ENCODE measurements at regions not wholly inside any gene's neighbourhood (a gene's known extent, or its start where the extent isn't known, plus 50 kb on each side); places are given as distances from the start of the nearest gene placed in this dataset.

DNA sequence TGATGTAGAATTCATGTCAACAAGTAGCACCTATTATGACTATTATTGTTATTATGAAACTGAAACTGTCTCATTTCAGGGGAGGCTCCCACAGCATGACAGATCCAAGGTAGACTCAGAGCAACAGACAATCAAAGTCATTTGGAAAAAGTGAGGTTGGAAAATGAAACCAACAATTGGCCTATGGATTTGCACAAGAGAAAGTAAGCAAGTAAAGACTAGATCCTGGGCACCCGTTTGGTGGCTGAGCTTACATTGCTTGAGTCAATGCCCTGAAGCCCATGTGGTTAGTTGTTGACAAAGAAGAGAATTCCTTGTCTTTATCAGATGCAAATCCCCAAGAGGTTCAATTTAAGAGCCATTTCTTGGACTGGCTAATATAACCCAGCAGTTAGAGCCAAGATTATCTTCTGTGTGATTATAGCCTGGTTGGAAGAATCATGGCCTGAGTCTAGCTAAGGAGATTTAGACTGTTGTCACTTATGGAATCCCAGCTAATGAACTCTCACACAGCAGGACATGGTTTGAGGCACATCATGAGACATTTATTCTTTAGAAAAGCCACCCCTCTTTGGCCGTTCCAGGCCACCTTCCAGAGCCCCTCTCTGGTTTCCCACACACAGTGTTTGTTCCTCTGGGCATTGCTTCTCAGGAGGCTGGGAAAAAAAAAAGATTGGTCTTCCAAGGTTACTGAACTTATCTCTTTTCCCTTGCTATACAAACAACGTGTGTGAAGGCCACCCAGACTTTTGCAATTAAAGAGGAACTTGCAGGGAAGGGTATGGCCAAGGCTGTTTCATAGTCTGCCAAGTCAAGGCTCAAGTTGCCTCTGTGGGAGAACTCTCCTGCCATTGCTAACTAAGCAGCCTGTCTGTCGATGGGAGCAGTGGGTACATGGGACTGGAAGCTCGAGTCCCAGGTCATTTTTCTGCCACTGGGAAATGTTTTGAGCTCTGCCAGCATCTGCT is 399.5 kb downstream of the ENC1 start:
- Histone ChIP-seq H3K36me3 (ENCODE audit: low read depth, missing control alignments) (no peaks in the 10 kb centered on the region), H3K9me3 (no peaks in the 10 kb centered on the region), H3K4me3 (no peak overlapping the region), H3K27ac (peak overlapping the region in 1 of 2 donors; percentile 48), H3K27me3 (no peaks in the 10 kb centered on the region), H3K4me1 (peaks cover 5% of the 10 kb centered on the region)
- 33 to 36% methylated on average over 5 of the region's 5 CpGs for WGBS, 2 donors
- intact Hi-C loops (cut with DNase I; ENCODE audit: low total_unique reads), result no loop called here
- TF ChIP-seq, protein P1, sequence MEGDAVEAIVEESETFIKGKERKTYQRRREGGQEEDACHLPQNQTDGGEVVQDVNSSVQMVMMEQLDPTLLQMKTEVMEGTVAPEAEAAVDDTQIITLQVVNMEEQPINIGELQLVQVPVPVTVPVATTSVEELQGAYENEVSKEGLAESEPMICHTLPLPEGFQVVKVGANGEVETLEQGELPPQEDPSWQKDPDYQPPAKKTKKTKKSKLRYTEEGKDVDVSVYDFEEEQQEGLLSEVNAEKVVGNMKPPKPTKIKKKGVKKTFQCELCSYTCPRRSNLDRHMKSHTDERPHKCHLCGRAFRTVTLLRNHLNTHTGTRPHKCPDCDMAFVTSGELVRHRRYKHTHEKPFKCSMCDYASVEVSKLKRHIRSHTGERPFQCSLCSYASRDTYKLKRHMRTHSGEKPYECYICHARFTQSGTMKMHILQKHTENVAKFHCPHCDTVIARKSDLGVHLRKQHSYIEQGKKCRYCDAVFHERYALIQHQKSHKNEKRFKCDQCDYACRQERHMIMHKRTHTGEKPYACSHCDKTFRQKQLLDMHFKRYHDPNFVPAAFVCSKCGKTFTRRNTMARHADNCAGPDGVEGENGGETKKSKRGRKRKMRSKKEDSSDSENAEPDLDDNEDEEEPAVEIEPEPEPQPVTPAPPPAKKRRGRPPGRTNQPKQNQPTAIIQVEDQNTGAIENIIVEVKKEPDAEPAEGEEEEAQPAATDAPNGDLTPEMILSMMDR (IDR thresholded peaks at IDR 0.05), result no peak
- TF ChIP-seq POLR2A (IDR thresholded peaks at IDR 0.05), result no peak
- DNase-seq, result peak; percentile 56

DNA sequence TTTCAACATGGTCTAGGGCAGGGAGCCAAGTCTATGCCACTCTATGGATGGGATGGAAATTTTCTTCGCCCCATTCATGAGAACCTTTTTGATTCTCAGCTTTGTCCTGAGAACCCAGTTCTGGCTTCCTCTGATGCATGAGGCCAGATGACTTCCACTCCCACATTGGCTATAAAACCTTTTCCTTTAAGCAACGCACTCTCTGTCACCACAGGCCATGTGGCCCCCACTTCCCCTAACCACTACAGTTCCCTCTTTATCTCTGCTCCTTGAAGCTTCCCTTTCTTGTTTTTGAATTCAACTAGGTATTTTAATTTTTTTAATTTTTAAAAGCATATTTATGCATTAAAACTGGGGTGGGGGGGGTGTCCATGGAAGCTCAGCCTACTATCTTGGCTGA is 401.3 kb downstream of the ENC1 start:
- TF ChIP-seq POLR2A (IDR thresholded peaks at IDR 0.05), result no peak
- TF ChIP-seq, protein P1 (IDR thresholded peaks at IDR 0.05), result no peak
- 88 to 89% methylated on average over 2 of the region's 2 CpGs for WGBS, 2 donors
- no peak for DNase-seq
- Histone ChIP-seq H3K4me3 (no peak overlapping the region), H3K27me3 (no peaks in the 10 kb centered on the region), H3K36me3 (ENCODE audit: low read depth, missing control alignments) (no peaks in the 10 kb centered on the region), H3K9me3 (no peaks in the 10 kb centered on the region), H3K4me1 (peaks cover 5% of the 10 kb centered on the region), H3K27ac (no peak overlapping the region)
- intact Hi-C loops (cut with DNase I; ENCODE audit: low total_unique reads), result no loop called here

DNA sequence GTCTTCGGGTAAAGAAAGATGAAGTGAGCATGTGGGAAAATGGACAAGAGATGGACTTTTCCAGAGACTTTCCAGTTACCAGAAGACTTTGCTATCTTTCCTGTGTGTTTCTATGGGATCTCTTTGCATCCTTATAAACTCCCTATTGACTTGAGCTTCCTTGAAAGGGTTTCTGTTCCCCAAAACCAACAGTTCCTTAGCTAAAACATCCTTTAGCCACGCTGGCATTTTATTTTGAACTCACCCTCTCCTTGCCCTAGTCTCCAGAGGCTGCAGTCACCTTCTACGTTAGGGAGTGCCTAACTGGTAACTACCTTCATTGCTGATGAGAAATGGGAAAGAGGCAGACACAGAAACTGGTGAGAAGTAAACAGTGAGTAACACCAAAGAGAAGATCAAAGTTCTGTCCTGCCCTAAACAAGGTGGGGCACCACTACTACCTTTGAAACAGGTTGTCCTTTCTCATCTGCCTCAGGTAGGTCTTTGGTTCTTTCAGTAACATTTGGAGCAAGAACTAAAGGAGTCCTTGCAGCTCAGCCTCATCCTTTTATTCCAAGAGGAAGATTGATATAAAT is 402.9 kb downstream of the ENC1 start:
- no peak overlapping the region for H3K27ac ChIP-seq
- intact Hi-C loops (cut with DNase I; ENCODE audit: low total_unique reads), result no loop called here
- WGBS, 2 donors, result 91 to 92% methylated on average over 3 of the region's 3 CpGs
- DNase-seq, result no peak
- H3K27me3 ChIP-seq, result no peaks in the 10 kb centered on the region
- no peak for TF ChIP-seq POLR2A (IDR thresholded peaks at IDR 0.05)
- TF ChIP-seq, protein P1 (IDR thresholded peaks at IDR 0.05), result no peak
- H3K9me3 ChIP-seq, result no peaks in the 10 kb centered on the region
- H3K4me3 ChIP-seq, result no peak overlapping the region
- H3K36me3 ChIP-seq (ENCODE audit: low read depth, missing control alignments), result no peaks in the 10 kb centered on the region
- peaks cover 5% of the 10 kb centered on the region for H3K4me1 ChIP-seq

DNA sequence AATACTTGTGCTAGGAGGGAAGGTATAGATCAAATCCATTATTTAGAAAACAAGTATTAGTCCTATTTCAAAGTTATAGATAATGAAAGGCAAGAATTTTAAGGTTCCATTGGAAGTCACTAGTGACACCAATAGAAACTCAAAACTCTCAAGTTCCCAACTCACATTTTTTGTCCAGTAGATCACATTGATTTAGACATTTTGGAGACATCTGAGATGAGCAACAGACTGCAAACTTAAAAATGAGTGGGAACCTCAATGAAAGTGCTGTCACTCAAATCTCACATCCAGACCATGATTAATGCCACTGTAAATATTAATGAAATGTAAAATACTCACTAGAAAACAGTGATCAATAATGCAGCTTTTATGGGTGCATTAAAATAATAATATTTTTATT is 405.0 kb downstream of the ENC1 start:
- no peak for TF ChIP-seq POLR2A (IDR thresholded peaks at IDR 0.05)
- TF ChIP-seq, protein P1 (IDR thresholded peaks at IDR 0.05), result no peak
- no peaks in the 10 kb centered on the region for H3K36me3 ChIP-seq (ENCODE audit: low read depth, missing control alignments)
- DNase-seq, result no peak
- no peak overlapping the region for H3K27ac ChIP-seq
- H3K4me1 ChIP-seq, result no peaks in the 10 kb centered on the region
- intact Hi-C loops (cut with DNase I; ENCODE audit: low total_unique reads), result no loop called here
- no peaks in the 10 kb centered on the region for H3K27me3 ChIP-seq
- no peaks in the 10 kb centered on the region for H3K9me3 ChIP-seq
- no peak overlapping the region for H3K4me3 ChIP-seq

All from testis (tissue), 2 donors.